ENCODE measurements at regions not wholly inside any gene's neighbourhood (a gene's known extent, or its start where the extent isn't known, plus 50 kb on each side); places are given as distances from the start of the nearest gene placed in this dataset.

DNA sequence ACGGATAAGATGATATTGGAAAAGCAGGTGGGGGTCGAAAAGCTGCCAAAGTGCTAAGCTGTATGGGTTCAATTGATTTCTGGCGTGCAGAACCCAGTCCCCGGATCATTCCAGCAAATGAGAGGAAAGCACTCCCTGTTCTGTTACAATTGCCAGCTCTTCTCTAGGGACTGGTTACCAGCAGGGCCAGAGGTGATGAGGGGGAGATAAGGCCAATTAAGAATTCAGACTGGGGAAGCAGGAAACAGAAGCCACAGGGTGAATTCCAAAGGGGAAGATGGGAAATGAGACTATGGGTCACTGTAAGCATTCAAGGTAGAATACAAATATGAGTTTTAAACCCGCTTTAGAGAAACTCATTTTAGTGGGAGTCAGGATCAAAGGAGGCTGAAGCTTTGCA, 349.4 kb upstream of the MAP3K7 start:
- no peak for FAIRE-seq
- no peak overlapping the region for H2BK20ac ChIP-seq (ENCODE audit: low read length)
- CTCF ChIA-PET (ENCODE audit: partially characterized antibody): no interaction called here
- TF ChIP-seq, protein P1, sequence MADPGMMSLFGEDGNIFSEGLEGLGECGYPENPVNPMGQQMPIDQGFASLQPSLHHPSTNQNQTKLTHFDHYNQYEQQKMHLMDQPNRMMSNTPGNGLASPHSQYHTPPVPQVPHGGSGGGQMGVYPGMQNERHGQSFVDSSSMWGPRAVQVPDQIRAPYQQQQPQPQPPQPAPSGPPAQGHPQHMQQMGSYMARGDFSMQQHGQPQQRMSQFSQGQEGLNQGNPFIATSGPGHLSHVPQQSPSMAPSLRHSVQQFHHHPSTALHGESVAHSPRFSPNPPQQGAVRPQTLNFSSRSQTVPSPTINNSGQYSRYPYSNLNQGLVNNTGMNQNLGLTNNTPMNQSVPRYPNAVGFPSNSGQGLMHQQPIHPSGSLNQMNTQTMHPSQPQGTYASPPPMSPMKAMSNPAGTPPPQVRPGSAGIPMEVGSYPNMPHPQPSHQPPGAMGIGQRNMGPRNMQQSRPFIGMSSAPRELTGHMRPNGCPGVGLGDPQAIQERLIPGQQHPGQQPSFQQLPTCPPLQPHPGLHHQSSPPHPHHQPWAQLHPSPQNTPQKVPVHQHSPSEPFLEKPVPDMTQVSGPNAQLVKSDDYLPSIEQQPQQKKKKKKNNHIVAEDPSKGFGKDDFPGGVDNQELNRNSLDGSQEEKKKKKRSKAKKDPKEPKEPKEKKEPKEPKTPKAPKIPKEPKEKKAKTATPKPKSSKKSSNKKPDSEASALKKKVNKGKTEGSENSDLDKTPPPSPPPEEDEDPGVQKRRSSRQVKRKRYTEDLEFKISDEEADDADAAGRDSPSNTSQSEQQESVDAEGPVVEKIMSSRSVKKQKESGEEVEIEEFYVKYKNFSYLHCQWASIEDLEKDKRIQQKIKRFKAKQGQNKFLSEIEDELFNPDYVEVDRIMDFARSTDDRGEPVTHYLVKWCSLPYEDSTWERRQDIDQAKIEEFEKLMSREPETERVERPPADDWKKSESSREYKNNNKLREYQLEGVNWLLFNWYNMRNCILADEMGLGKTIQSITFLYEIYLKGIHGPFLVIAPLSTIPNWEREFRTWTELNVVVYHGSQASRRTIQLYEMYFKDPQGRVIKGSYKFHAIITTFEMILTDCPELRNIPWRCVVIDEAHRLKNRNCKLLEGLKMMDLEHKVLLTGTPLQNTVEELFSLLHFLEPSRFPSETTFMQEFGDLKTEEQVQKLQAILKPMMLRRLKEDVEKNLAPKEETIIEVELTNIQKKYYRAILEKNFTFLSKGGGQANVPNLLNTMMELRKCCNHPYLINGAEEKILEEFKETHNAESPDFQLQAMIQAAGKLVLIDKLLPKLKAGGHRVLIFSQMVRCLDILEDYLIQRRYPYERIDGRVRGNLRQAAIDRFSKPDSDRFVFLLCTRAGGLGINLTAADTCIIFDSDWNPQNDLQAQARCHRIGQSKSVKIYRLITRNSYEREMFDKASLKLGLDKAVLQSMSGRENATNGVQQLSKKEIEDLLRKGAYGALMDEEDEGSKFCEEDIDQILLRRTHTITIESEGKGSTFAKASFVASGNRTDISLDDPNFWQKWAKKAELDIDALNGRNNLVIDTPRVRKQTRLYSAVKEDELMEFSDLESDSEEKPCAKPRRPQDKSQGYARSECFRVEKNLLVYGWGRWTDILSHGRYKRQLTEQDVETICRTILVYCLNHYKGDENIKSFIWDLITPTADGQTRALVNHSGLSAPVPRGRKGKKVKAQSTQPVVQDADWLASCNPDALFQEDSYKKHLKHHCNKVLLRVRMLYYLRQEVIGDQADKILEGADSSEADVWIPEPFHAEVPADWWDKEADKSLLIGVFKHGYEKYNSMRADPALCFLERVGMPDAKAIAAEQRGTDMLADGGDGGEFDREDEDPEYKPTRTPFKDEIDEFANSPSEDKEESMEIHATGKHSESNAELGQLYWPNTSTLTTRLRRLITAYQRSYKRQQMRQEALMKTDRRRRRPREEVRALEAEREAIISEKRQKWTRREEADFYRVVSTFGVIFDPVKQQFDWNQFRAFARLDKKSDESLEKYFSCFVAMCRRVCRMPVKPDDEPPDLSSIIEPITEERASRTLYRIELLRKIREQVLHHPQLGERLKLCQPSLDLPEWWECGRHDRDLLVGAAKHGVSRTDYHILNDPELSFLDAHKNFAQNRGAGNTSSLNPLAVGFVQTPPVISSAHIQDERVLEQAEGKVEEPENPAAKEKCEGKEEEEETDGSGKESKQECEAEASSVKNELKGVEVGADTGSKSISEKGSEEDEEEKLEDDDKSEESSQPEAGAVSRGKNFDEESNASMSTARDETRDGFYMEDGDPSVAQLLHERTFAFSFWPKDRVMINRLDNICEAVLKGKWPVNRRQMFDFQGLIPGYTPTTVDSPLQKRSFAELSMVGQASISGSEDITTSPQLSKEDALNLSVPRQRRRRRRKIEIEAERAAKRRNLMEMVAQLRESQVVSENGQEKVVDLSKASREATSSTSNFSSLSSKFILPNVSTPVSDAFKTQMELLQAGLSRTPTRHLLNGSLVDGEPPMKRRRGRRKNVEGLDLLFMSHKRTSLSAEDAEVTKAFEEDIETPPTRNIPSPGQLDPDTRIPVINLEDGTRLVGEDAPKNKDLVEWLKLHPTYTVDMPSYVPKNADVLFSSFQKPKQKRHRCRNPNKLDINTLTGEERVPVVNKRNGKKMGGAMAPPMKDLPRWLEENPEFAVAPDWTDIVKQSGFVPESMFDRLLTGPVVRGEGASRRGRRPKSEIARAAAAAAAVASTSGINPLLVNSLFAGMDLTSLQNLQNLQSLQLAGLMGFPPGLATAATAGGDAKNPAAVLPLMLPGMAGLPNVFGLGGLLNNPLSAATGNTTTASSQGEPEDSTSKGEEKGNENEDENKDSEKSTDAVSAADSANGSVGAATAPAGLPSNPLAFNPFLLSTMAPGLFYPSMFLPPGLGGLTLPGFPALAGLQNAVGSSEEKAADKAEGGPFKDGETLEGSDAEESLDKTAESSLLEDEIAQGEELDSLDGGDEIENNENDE (IDR thresholded peaks at IDR 0.05; ENCODE audit: insufficient replicate concordance, low read length): no peak

More for the DNA sequence above, 349.4 kb upstream of the MAP3K7 start:
- no peak overlapping the region for H4K91ac ChIP-seq (replicated peaks; ENCODE audit: insufficient read length, low read length)
- peaks cover 0 to 3% (median 0%) of the 10 kb centered on the region in 4 experiments; a peak in 1 of 7 replicates for H3K4me1 ChIP-seq (replicated peaks in 1 of 4; ENCODE audit: control insufficient read depth in 3 of 4, insufficient read depth in 4 of 4, low read length in 3 of 4)
- H3K56ac ChIP-seq (replicated peaks; ENCODE audit: insufficient read length, low read depth, low read length): no peak overlapping the region
- no peaks in the 10 kb centered on the region for H3K79me2 ChIP-seq (ENCODE audit: control insufficient read depth in 1 of 2, insufficient read depth in 2 of 2, low read length in 2 of 2)
- H2AK5ac ChIP-seq (ENCODE audit: low read depth, low read length): no peak overlapping the region
- H2BK12ac ChIP-seq (ENCODE audit: low read depth, low read length): no peak overlapping the region
- H3K18ac ChIP-seq (ENCODE audit: extremely low read depth, low read length): no peak overlapping the region
- no peak overlapping the region for H2BK15ac ChIP-seq (ENCODE audit: low read length)
- H4K20me1 ChIP-seq (replicated peaks in 1 of 2; ENCODE audit: control insufficient read depth in 1 of 2, insufficient read depth in 2 of 2, low read length in 2 of 2): no peaks in the 10 kb centered on the region
- no peak overlapping the region for H2BK5ac ChIP-seq (ENCODE audit: low read depth, low read length)
- H2BK120ac ChIP-seq (replicated peaks; ENCODE audit: low read depth, low read length): no peak overlapping the region
- no peak overlapping the region for H3K14ac ChIP-seq (ENCODE audit: insufficient read length)
- H4K8ac ChIP-seq (ENCODE audit: extremely low read depth, insufficient read depth, low read length): no peak overlapping the region
- no peak overlapping the region for H3K4ac ChIP-seq (replicated peaks; ENCODE audit: insufficient read length, low read depth, low read length)
- H4K5ac ChIP-seq (ENCODE audit: insufficient read length, low read depth, low read length): no peak overlapping the region
- no peaks in the 10 kb centered on the region for H3K27me3 ChIP-seq (replicated peaks in 1 of 4; ENCODE audit: control insufficient read depth in 3 of 4, extremely low read depth in 1 of 4, insufficient read depth in 3 of 4, low read length in 3 of 4)
- POLR2A ChIA-PET (ENCODE audit: partially characterized antibody): interaction anchor here (1.1 kb wide), 1 partner anchor 10 kb away, joined by 3 read pairs; no protein-coding TSS in a partner anchor
- 91% methylated on average over 5 of the region's 5 CpGs; no CpG with 5 or more reads in 1 of the 2 experiments for WGBS, 2 experiments (ENCODE audit: extremely low coverage in 1 of 2, insufficient coverage in 1 of 2, insufficient read length in 1 of 2, insufficient replicate concordance in 2 of 2, low coverage in 1 of 2, low lambda C conversion rate in 2 of 2, missing lambda C conversion rate in 1 of 2)
- H3K79me1 ChIP-seq (ENCODE audit: low read depth, low read length): no peaks in the 10 kb centered on the region
- H3K9me3 ChIP-seq (ENCODE audit: insufficient read depth in 2 of 2, low read depth in 1 of 2, low read length in 1 of 2): no peaks in the 10 kb centered on the region
- no peak overlapping the region for H3K4me3 ChIP-seq (ENCODE audit: extremely low read depth in 1 of 4, insufficient read depth in 2 of 4, low read depth in 3 of 4, low read length in 4 of 4)
- H2AFZ ChIP-seq (ENCODE audit: low read length): no peak overlapping the region
- H3K27ac ChIP-seq (ENCODE audit: low read depth, low read length): no peak overlapping the region
- no peaks in the 10 kb centered on the region for H3K36me3 ChIP-seq (ENCODE audit: control insufficient read depth in 2 of 4, insufficient read depth in 4 of 4, low read length in 3 of 4)
- DNase-seq (ENCODE audit: low read depth in 1 of 2, low spot score in 2 of 2): no peak
- no peak overlapping the region for H3K23ac ChIP-seq (ENCODE audit: insufficient read length)
- H3K23me2 ChIP-seq (ENCODE audit: low read depth, low read length): no peaks in the 10 kb centered on the region
- H3K9ac ChIP-seq (replicated peaks in 1 of 4; ENCODE audit: extremely low read depth in 1 of 4, low read depth in 3 of 4, low read length in 3 of 4): no peak overlapping the region
- no peak overlapping the region for H3K4me2 ChIP-seq (ENCODE audit: insufficient read depth in 1 of 2, low read depth in 2 of 2, low read length in 2 of 2)

Data from H1 (cell line).